HG03039 (cell line): ENCODE measurements at regions not wholly inside any gene's neighbourhood (a gene's known extent, or its start where the extent isn't known, plus 50 kb on each side); places are given as distances from the start of the nearest gene placed in this dataset.
A peak's percentile ranks its signal among the peaks of the same experiment; 100 is the strongest.

Experiments
- ATAC-seq: cut with Tn5 transposase; IDR thresholded peaks from one replicate; pipeline ENCODE4 v1.9.1; 2021; ENCODE audit warnings: mild to moderate bottlenecking, moderate library complexity; ENCODE audit not compliant: unreplicated experiment

GRCh38 chr3:150105025-150105424 lies 134.3 kb upstream of the PFN2 start:
- ATAC-seq = no peak

DNA sequence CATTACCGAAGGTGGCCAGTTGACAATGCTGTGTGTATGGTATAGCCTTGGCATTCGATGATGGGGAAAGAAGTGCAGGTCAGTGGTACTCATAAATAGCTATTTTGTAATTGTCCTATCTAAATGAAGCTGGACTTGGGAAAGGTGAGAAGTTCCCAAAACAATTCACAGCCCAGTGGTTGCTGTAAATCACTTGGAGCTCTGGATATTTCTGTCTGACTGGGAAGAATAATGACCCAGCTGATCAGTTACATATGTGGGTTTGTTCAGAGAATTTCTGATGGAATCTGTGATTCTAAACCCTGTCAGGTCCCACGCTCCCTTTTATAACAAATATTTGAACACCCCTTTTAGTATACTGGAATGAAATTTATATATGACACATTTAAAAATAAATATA lies 133.9 kb upstream of the PFN2 start:
- no peak for ATAC-seq

GRCh38 chr3:150101016-150101415 lies 130.3 kb upstream of the PFN2 start:
- no peak for ATAC-seq

DNA sequence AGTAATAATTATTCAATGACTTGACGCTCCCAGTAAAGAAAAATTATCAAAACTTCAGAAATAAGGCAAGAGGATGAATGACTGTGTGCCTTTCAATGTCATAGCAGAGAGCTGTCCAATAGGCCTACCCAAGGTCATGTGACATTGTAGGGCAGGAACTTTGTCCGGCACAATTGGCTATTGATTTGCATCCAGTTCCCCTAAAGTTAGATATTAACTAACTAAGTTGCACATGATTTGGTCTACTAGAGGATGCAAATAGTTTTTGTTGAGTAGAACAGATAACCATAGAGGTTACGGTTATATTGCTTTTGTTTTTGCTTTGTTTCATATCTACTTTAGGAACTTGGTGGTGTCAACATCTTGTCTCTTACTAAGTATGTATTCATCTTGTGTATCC lies 127.9 kb upstream of the PFN2 start:
- no peak for ATAC-seq

- ATAC-seq = peak; percentile 43
These were observed 126.8 kb upstream of the PFN2 start for GRCh38 chr3:150097588-150097890.

- peak; percentile 9 for ATAC-seq
These were observed 126.2 kb upstream of the PFN2 start for GRCh38 chr3:150096700-150097587.

DNA sequence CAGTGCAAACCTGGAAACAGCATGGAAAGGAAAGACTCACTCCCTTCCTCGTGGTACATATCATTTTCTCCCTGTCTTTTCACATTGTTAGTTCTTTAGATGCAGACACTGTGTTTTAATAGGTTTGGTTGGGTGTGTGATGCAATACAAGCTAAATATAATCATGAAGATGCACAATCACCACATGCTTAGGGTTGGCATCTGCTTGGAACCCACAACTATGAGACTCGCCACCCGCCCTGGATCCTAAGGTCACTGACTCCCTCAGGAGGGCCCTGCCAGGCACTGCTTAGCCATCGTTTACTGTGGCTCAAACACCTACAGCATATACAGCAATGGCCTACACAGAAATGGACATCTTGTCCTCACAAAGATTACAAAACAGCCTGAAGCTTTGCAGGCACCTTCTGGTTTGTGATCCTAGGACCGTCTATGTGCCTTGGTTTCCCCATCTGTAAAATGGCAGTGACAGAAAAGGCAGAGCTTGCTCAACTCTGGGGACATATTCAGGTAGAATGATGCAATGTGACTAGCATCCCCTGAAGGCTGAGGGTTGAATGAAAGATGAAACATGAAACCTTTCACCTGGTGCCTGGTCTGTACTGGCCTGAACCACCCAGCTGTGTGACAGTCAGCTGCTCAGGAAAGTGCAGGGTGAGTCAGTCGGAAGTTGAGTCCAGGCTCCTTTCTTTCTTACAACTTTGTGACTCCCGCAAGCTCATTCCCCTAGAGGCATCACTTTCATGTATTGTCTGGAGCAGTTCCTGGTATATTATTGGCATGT lies 123.6 kb upstream of the PFN2 start:
- ATAC-seq = no peak

- no peak for ATAC-seq
These were observed 120.9 kb upstream of the PFN2 start for GRCh38 chr3:150091626-150092025.

GRCh38 chr3:150090877-150091276 lies 120.2 kb upstream of the PFN2 start:
- no peak for ATAC-seq

DNA sequence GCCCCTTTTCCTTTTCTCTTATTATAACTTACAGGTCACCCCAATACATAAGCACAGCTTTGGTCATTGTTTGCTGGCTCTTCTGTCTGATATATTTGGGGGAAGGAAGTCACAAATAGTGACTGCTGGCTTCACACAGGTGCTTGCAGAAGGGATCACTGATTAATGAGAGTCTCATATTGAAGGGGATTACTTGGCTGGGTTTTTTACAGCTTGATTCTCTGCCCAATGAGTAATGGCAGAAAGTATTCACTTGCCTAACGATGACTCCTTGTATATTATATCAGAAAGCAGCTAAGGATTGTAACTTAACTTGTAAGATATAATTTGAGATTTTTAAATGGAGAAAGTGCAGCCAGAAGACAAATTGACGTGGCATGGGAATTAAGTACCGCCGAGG lies 119.3 kb upstream of the PFN2 start:
- ATAC-seq = no peak

DNA sequence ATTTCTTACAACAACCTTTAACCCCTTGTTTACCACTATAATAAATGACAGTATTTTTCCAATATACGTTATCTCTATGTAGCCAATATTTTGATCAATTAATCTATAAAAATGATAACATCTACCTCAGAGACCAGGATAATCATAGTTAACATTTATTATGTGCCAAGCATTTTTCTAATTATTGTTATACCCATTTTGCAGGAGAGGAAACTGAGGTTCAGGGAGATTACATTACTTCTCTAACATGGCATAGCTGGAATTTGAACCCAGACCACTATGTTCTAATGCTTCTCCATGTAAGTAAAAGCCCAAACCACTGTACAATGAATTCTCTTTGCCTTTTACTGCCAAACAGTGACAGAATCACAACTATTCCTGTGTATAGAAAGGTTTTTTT lies 113.4 kb upstream of the PFN2 start:
- ATAC-seq = no peak

DNA sequence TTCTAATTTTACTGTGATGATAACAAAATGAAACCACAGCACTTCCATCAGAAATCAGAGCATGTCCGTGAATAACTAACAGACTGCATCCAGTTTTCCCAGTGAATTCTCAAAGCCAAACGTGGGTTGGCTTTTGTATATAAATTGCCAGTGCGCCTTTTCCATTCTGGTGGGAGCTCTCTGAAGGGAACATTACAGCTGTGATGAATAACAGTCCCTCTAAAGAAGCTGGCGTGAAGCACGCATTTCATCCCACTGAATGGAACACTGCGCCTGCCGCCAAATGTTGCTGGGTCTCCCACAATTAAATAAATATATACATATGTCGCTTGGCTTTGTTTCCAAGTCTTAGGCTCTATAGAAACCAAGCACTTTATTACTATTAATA lies 113.0 kb upstream of the PFN2 start:
- no peak for ATAC-seq

GRCh38 chr3:150082898-150083654 lies 112.4 kb upstream of the PFN2 start:
- no peak for ATAC-seq

GRCh38 chr3:150081084-150081483 lies 110.4 kb upstream of the PFN2 start:
- no peak for ATAC-seq

- ATAC-seq = no peak
These were observed 109.5 kb upstream of the PFN2 start for GRCh38 chr3:150080058-150080730.

DNA sequence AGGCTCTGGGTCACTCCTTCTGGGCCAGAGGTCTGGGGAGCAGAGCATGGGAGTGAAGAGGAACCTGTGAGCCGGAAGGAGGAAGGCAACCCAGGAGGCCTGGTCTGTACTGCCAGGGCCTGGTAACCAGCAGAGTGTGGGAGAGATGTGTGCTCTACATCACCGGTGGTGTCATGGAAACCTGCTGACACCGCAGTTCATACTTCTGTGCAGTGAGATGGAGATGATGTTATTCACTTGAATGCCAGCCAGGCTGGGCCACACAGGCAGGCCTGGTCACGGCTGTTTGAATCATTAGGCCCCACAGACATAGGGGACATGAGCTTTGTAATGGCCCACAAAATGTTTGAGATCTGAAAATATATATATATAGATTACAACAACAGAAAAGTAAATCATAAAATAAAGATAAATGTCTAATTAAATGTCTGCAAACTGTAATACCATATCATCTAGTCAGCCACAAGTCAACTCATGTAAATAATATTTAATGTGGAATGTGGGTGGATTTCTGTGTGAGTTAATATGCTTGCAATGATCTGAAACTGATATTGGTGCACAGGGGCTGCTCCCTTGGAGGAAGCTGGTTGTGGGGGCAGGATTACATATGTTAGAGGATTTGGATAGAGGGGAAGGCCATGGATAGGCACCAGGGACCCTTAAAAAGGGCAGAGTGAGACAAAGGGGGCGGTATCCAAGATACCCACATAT lies 108.5 kb upstream of the PFN2 start:
- ATAC-seq = no peak

GRCh38 chr3:150077581-150078247 lies 107.0 kb upstream of the PFN2 start:
- no peak for ATAC-seq

GRCh38 chr3:150077107-150077506 lies 106.4 kb upstream of the PFN2 start:
- no peak for ATAC-seq

- ATAC-seq = no peak
These were observed 105.7 kb upstream of the PFN2 start for GRCh38 chr3:150076443-150076842.

- no peak for ATAC-seq
These were observed 104.7 kb upstream of the PFN2 start for GRCh38 chr3:150075417-150075865.
